OCI-LY7 (cell line): ENCODE measurements at regions not wholly inside any gene's neighbourhood (a gene's known extent, or its start where the extent isn't known, plus 50 kb on each side); places are given as distances from the start of the nearest gene placed in this dataset.
A peak's percentile ranks its signal among the peaks of the same experiment; 100 is the strongest.

ENCODE experiments used
- EZH2phosphoT487 ChIP-seq: fragments of 200-600 bp; sonication (generic); IDR thresholded peaks from 2 replicates; pipeline ENCODE4 v1.6.1; 2018; ENCODE audit warnings: low read depth, borderline replicate concordance, mild to moderate bottlenecking, mixed run types, antibody characterized with exemption, low read length, moderate library complexity, mixed read lengths
- TF ChIP-seq, protein P1 (sequence below): fragments of 200-600 bp; sonication (generic); conservative IDR thresholded peaks from 2 replicates; pipeline ENCODE4 v1.5.1; 2014; ENCODE audit warnings: mild to moderate bottlenecking, antibody characterized with exemption, low read length, moderate library complexity, mixed read lengths

- TF ChIP-seq, protein P1, sequence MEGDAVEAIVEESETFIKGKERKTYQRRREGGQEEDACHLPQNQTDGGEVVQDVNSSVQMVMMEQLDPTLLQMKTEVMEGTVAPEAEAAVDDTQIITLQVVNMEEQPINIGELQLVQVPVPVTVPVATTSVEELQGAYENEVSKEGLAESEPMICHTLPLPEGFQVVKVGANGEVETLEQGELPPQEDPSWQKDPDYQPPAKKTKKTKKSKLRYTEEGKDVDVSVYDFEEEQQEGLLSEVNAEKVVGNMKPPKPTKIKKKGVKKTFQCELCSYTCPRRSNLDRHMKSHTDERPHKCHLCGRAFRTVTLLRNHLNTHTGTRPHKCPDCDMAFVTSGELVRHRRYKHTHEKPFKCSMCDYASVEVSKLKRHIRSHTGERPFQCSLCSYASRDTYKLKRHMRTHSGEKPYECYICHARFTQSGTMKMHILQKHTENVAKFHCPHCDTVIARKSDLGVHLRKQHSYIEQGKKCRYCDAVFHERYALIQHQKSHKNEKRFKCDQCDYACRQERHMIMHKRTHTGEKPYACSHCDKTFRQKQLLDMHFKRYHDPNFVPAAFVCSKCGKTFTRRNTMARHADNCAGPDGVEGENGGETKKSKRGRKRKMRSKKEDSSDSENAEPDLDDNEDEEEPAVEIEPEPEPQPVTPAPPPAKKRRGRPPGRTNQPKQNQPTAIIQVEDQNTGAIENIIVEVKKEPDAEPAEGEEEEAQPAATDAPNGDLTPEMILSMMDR = peak; percentile 81
- no peak for TF ChIP-seq EZH2phosphoT487
Observed at GRCh38 chr20:40532103-40532502, 156.9 kb downstream of the MAFB start.
